ENCODE measurements at regions not wholly inside any gene's neighbourhood (a gene's known extent, or its start where the extent isn't known, plus 50 kb on each side); places are given as distances from the start of the nearest gene placed in this dataset.
"Not testable (repeated sequence)": the region's sequence is repeated elsewhere in the genome, so short reads cannot be mapped to it uniquely, and the experiment has no call there.

- no peak for DNase-seq (ENCODE audit: low read depth)
Observed at GRCh38 chr12:89155826-89156225, 196.5 kb downstream of the DUSP6 start.

GRCh38 chr12:89154743-89155499, 197.4 kb downstream of the DUSP6 start:
- DNase-seq (ENCODE audit: low read depth): no peak

GRCh38 chr12:89153341-89153740, 199.0 kb downstream of the DUSP6 start:
- no peak for DNase-seq (ENCODE audit: low read depth)

GRCh38 chr12:89151536-89151935, 200.8 kb downstream of the DUSP6 start:
- no peak for DNase-seq (ENCODE audit: low read depth)

DNA sequence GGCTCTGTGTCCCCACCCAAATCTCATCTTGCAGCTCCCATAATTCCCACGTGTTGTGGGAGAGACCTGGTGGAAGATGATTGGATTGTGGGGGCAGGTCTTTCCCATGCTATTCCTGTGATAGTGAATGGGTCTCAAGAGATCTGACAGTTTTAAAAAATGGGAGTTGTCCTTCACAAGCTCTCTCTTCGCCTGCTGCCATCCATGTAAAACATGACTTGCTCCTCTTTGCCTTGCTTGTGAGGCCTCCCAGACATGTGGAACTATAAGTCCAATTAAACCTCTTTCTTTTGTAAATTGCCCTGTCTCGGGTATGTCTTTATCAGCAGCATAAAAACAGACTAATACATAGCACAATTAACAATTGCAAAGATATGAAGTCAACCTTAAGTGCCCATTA, 201.5 kb downstream of the DUSP6 start:
- DNase-seq (ENCODE audit: low read depth): not testable (repeated sequence)

- DNase-seq (ENCODE audit: low read depth): no peak
Observed at GRCh38 chr12:89140602-89141238, 211.6 kb downstream of the DUSP6 start.

DNA sequence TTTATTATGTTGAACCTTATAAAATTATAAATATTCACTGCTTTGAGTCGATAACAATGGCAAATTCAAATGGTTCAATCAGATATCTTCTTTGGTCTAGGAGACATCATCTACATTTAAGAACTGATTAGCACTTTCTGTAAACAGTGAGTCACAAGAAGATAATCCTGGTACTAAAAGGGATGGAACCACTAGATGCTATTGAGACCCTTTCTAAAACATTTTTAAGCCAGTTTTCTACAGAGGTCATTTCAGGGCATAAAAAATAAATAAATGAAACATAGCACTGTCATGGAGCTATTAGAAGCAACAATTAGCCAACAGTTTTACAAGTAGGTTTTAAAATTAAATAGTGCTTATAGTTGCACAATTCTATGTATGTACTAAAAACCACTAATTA, 212.2 kb downstream of the DUSP6 start:
- DNase-seq (ENCODE audit: low read depth): no peak

DNA sequence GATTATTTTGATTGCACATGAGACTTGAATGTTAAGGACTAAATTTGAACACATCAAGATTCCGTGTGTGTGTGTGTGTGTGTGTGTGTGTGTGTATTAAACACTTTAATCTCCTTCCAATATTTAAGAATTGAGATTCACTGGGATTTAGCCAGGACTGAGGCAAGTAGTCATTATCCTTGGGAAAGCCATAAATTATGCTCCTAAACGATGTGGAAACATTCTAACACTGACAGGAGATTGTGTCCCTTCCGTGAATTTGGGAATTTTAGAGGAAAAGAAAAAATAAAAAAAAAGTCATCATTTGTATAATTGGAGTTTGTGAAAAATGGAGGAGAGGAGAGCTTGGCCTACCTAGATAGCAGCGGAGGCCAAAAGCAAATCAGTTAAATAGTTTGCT, 212.9 kb downstream of the DUSP6 start:
- no peak for DNase-seq (ENCODE audit: low read depth)

- peak; percentile 54 for DNase-seq (ENCODE audit: low read depth)
Observed at GRCh38 chr12:89138048-89138852, 214.1 kb downstream of the DUSP6 start.

- peak; percentile 65 for DNase-seq (ENCODE audit: low read depth)
Observed at GRCh38 chr12:89135976-89136634, 216.2 kb downstream of the DUSP6 start.

DNA sequence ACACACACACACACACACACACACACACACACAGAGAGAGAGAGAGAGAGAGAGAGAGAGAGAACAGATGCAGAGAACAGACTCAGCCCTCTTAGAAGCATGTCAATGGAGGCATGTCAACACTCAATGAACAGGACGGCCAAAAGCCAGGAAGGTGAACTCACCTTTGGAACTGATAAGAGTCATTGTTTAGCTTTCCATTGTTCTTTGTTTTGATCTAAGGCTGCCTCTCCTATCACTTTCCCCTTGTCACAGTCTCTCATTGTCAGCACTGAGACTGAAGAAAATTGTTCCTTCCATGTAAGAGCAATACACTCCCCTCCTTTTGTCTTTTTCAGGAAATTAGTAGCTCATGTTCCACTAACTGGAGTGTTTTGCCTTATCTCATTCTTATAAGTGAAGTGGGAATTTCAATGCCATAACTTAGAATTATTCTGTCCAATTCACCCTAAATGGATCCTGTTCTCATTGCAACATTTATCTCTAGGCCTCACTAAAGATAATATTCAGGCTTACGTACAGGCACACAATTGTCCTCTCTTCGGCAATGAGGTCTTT, 218.0 kb downstream of the DUSP6 start:
- DNase-seq (ENCODE audit: low read depth): no peak

DNA sequence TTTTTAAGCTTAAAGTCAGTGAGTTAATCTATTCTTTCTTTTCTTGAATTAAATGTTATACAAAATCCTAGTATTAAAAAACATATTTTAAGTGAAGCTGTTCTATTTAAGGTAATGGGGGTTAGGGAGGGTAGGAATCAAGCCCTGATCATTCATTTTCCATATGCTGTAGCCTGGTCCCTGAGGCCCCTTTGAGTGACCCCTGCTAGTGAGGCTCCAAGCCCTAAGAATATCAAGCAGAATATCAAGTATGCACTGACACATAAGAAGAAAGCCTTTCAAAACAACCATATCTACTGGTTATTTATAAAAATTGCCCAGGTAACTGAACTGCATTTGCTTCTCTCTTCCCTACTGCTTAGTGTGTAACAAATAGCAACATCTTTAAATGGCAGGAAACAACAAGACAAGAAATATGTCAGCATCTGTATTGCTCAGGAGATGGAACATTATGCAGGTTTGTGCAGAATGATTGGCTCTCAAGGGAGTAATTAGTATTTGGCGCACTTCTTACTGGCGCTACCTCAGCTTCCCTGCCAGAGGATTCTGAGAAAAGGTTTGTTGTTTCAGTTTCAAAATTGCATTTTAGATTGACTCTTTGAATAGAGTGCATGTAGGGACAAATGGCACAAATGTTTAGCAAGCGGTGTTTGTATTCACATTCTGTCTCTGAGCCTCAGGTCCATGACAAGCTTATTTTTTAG, 223.0 kb downstream of the DUSP6 start:
- DNase-seq (ENCODE audit: low read depth): no peak

GRCh38 chr12:89126712-89127111, 225.6 kb downstream of the DUSP6 start:
- no peak for DNase-seq (ENCODE audit: low read depth)

DNA sequence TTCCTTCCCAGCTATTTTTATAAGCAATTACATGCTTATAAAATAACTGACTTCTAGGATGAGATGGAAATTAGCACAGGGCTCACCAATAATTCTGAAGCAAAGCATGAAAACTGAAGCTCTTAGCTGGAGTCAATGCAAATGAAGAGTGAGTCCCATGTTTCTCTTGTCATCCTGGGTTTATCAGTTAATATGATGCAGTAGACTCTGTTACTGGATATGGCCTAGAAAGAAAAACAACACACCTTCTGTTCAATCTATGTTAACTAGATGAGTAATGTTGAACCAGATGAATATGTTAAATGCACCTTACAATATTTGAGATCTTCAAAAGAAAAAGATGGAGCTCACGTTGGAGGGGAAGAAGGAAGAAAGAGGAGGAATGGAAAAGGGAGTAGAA, 229.4 kb downstream of the DUSP6 start:
- DNase-seq (ENCODE audit: low read depth): no peak

- DNase-seq (ENCODE audit: low read depth): peak; percentile 54
Observed at GRCh38 chr12:89117448-89118034, 234.8 kb downstream of the DUSP6 start.

- DNase-seq (ENCODE audit: low read depth): no peak
Observed at GRCh38 chr12:89111964-89112363, 240.3 kb downstream of the DUSP6 start.

DNA sequence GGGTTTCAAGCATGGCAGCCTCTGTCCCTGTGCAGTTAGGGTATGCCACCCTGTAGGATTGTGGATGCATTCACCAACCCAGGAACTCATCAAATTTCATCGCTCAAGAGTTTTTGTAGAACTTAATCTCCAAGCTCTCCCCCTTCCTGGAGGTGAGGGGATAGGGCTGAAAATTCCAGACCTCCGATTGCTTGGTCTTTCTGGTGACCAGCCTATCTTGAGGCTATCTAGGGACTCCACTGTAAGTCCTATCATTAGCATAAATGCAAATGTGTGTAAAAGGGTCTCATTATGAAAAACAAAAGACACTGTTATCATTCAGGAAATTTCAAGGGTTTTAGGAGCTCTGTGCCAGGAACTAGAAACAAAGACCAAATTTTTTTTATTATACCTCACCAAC, 244.0 kb downstream of the DUSP6 start:
- no peak for DNase-seq (ENCODE audit: low read depth)

GRCh38 chr12:89106950-89107349, 245.4 kb downstream of the DUSP6 start:
- DNase-seq (ENCODE audit: low read depth): no peak

- DNase-seq (ENCODE audit: low read depth): no peak
Observed at GRCh38 chr12:89105243-89105642, 247.1 kb downstream of the DUSP6 start.

- no peak for DNase-seq (ENCODE audit: low read depth)
Observed at GRCh38 chr12:89103831-89104230, 248.5 kb downstream of the DUSP6 start.

- DNase-seq (ENCODE audit: low read depth): no peak
Observed at GRCh38 chr12:89101440-89101839, 250.9 kb downstream of the DUSP6 start.

Data from Daoy (cell line).